22Rv1 (cell line): ENCODE measurements at regions not wholly inside any gene's neighbourhood (a gene's known extent, or its start where the extent isn't known, plus 50 kb on each side); places are given as distances from the start of the nearest gene placed in this dataset.

ENCODE experiments used
- CTCF ChIP-seq: fragments of 450-650 bp; IDR thresholded peaks from 2 replicates; pipeline ENCODE4 v1.5.1; 2017; ENCODE audit warnings: mild to moderate bottlenecking
- ZFX ChIP-seq: fragments of 450-650 bp; IDR thresholded peaks from 2 replicates; pipeline ENCODE4 v1.6.1; 2017; ENCODE audit warnings: antibody characterized with exemption, borderline replicate concordance

DNA sequence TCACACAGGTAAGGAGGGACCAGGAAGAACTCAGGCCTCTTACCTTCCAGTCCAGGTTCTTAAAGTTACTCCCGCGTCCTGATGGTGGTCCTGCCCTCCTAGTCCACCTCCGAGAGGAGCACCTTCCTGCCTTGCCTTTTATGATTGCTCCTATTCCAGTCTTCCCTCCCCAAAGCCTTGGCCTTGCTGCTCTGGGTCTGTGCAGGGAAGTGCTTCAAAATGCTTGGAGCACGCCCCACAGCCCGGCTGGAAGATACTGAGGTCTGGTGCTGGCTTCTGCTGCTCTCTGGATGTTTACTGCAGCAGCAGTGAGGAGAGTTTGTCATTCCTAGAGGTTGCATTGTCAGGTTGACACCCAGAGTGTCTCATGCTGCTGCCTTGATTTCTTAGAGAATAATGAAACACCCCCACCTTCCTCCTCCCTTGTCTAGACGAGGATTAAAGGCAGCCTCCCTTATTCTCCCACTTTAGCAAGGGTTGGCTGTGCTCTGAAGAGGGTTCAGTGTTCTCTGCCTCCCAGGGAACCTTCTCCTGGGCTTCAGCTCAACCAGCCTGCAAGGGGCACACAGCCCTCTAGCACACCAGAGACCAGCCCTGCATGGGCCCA is 142.2 kb upstream of the CACNA1E start:
- no peak for TF ChIP-seq CTCF
- no peak for TF ChIP-seq ZFX
